ENCODE measurements at regions not wholly inside any gene's neighbourhood (a gene's known extent, or its start where the extent isn't known, plus 50 kb on each side); places are given as distances from the start of the nearest gene placed in this dataset.

- intact Hi-C loops (cut with DNase I): no loop called here
- no peak for TF ChIP-seq CTCF (IDR thresholded peaks at IDR 0.05)
- Histone ChIP-seq H3K36me3 (no peaks in the 10 kb centered on the region), H3K9me3 (no peaks in the 10 kb centered on the region), H3K27me3 (no peaks in the 10 kb centered on the region), H3K4me3 (no peak overlapping the region), H3K27ac (no peak overlapping the region), H3K4me1 (no peaks in the 10 kb centered on the region)
- DNase-seq: peak in 2 of 6 donors; percentile 3 to 14
- no peak for FAIRE-seq
- WGBS, 2 donors: 87 to 100% methylated on average over 2 of the region's 2 CpGs
- ATAC-seq: no peak
Measured at GRCh38 chr3:175989161-175989560, 1130.0 kb downstream of the NAALADL2 start.

- no peak for ATAC-seq
- TF ChIP-seq CTCF (IDR thresholded peaks at IDR 0.05): no peak
- no peak for DNase-seq
- H3K4me3 ChIP-seq: no peak overlapping the region
- no peaks in the 10 kb centered on the region for H3K36me3 ChIP-seq
- FAIRE-seq: no peak
- intact Hi-C loops (cut with DNase I): no loop called here
- no peaks in the 10 kb centered on the region for H3K27me3 ChIP-seq
- H3K4me1 ChIP-seq: no peaks in the 10 kb centered on the region
- WGBS, 2 donors: 48 to 68% methylated on average over 1 of the region's 1 CpG
- no peak overlapping the region for H3K27ac ChIP-seq
- H3K9me3 ChIP-seq: no peaks in the 10 kb centered on the region
Measured at GRCh38 chr3:175988401-175988800, 1129.3 kb downstream of the NAALADL2 start.

- DNase-seq (no peak), FAIRE-seq (no peak), ATAC-seq (no peak)
- Histone ChIP-seq H3K4me3 (no peak overlapping the region), H3K27me3 (no peaks in the 10 kb centered on the region), H3K36me3 (no peaks in the 10 kb centered on the region), H3K4me1 (no peaks in the 10 kb centered on the region), H3K27ac (no peak overlapping the region), H3K9me3 (no peaks in the 10 kb centered on the region)
- intact Hi-C loops (cut with DNase I): no loop called here
- WGBS, 2 donors: 35 to 58% methylated on average over 1 of the region's 1 CpG
- TF ChIP-seq CTCF (IDR thresholded peaks at IDR 0.05): no peak
Measured at GRCh38 chr3:175985781-175986180, 1126.6 kb downstream of the NAALADL2 start.

GRCh38 chr3:175983379-175983778, 1124.2 kb downstream of the NAALADL2 start:
- TF ChIP-seq CTCF (IDR thresholded peaks at IDR 0.05): no peak
- H3K27me3 ChIP-seq: no peaks in the 10 kb centered on the region
- no peaks in the 10 kb centered on the region for H3K9me3 ChIP-seq
- no peak for ATAC-seq
- FAIRE-seq: no peak
- H3K36me3 ChIP-seq: no peaks in the 10 kb centered on the region
- H3K27ac ChIP-seq: no peak overlapping the region
- no peak overlapping the region for H3K4me3 ChIP-seq
- intact Hi-C loops (cut with DNase I): loop anchor here in 1 of 3 donors (2.0 kb wide), 1 partner anchor 27 kb away; no protein-coding TSS in a partner anchor
- no peaks in the 10 kb centered on the region for H3K4me1 ChIP-seq
- no peak for DNase-seq
- 38 to 40% methylated on average over 1 of the region's 1 CpG for WGBS, 2 donors

- DNase-seq (no peak), ATAC-seq (no peak), FAIRE-seq (no peak)
- Histone ChIP-seq H3K9me3 (no peaks in the 10 kb centered on the region), H3K4me3 (no peak overlapping the region), H3K27ac (no peak overlapping the region), H3K36me3 (no peaks in the 10 kb centered on the region), H3K4me1 (no peaks in the 10 kb centered on the region), H3K27me3 (no peaks in the 10 kb centered on the region)
- TF ChIP-seq CTCF (IDR thresholded peaks at IDR 0.05): no peak
- intact Hi-C loops (cut with DNase I): no loop called here
- WGBS, 2 donors: 25 to 37% methylated on average over 2 of the region's 2 CpGs
Measured at GRCh38 chr3:175980486-175981090, 1121.5 kb downstream of the NAALADL2 start.
